DND-41 (cell line): ENCODE measurements at regions not wholly inside any gene's neighbourhood (a gene's known extent, or its start where the extent isn't known, plus 50 kb on each side); places are given as distances from the start of the nearest gene placed in this dataset.

Experiments used
- CTCF ChIP-seq: IDR thresholded peaks from 2 replicates; pipeline ENCODE4 v1.5.1; 2012; ENCODE audit warnings: borderline replicate concordance, low read length, moderate library complexity, mild to moderate bottlenecking; ENCODE audit not compliant: poor library complexity, severe bottlenecking; ENCODE audit errors: extremely low read depth
- EZH2 ChIP-seq: IDR thresholded peaks from 3 replicates; pipeline ENCODE4 v1.6.1; 2012; ENCODE audit warnings: borderline replicate concordance, low read depth, mild to moderate bottlenecking, moderate library complexity, low read length, inconsistent platforms; ENCODE audit not compliant: severe bottlenecking

- TF ChIP-seq CTCF (no peak), EZH2 (no peak)
Measured at GRCh38 chr16:65796481-65796880, 570.0 kb upstream of the CDH5 start.
